ENCODE measurements at regions not wholly inside any gene's neighbourhood (a gene's known extent, or its start where the extent isn't known, plus 50 kb on each side); places are given as distances from the start of the nearest gene placed in this dataset.
"Not testable (repeated sequence)": the region's sequence is repeated elsewhere in the genome, so short reads cannot be mapped to it uniquely, and the experiment has no call there.

DNA sequence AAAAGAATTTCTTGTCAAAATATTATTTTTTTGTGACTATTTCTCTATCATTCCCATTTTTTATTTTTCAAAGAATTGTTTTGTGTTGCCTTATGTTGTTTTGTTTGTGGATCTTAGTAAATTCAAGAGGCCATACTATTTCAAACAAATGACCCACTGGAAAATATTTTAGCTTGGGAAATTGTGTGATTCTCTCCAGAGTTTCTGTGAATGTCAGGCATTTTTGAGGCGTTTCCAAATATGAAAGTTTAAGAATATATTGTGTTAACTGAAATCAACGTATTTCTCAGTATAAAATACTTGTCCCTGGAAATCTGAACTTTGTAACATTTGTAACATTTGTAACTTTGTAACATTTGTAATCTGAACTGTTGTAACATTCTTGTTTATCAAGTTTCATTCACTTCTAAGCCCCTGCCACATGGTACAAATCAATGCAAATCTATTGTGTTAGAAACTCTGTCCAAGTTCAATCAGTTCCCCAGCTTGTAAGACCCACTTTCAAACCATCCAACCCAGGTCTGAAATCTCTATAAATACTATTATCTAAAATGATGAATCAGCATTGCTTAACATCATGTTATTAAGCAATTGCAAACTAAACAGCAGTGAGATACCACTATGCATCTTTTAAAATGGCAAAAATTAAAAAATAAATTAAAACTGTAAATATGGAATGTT is 465.4 kb upstream of the GRID2 start:
- no peak for DNase-seq (ENCODE audit: low read depth)

DNA sequence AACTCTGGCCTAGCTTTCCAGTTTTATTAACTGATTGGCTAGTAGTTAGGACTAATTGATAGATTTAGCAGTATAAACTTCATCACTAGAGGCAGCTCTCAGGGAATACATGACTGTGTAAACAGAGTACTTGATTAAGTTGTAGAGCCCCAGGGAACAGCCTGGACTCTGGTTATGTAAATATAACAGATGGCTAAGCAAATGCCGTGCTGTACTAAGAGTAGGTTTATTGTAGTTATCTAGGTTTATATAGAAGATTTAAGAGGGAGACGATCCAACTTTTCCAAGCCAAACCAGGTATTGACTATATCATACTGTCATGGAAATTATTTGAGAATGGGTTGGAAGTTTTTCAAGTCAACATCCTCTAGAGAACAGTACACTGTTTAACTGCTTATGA is 463.4 kb upstream of the GRID2 start:
- no peak for DNase-seq (ENCODE audit: low read depth)

DNA sequence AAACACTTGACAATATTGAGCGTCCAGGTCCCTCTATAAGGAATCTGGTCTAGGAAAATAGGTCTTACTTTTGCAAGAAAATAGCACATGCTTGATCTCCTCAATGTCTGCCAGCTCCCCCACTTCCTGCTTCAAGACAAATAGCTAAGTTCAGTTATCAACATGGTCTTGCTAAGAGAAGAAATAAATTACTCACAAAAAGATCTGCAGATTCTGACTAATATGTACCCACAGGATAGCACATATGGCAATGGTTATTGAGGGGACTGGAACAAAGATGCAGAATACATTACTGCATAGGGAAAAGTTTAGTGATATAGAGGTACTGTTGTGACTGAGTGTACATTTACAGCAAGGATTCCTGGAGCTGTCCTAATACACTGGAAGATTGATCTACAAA is 457.5 kb upstream of the GRID2 start:
- DNase-seq (ENCODE audit: low read depth) = no peak

DNA sequence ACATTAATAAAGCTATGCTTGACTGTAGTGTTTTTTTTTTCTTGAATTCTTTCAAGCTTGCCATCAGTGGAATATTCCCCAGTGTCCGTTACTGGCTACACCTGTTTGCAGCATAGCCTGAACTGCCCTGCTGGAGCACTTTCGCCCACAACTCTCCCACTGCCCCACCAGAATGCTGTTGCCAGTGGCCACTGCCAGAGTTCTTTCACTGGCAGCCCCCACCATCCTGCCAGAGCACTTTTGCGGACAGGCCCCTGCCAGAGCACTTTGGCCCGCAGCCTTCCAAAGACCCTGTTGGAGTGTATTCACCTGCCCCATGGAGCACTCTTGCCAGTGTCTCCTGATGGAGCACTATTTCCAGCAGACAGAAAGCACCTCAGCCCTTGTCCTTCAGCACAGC is 452.3 kb upstream of the GRID2 start:
- no peak for DNase-seq (ENCODE audit: low read depth)

DNA sequence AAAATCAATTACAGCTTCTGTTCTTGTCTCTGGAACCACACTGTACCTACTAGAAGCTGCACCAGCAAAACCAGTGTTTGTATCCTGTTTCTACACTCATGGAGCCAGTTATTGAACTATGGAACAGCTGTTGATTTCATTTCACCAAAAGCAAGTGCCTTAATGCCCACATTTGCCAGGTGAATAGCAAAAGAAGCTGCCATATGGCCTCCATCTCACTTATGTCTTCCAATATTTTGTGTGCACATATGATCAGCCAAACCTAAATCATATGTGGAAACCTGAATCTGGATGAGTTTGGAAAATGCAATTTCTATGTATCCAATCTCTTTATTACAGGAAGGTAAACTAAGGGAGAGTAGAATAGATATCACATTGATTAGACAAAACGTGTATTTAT is 415.8 kb upstream of the GRID2 start:
- DNase-seq (ENCODE audit: low read depth) = no peak

- not testable (repeated sequence) for DNase-seq (ENCODE audit: low read depth)
These were observed 412.5 kb upstream of the GRID2 start for GRCh38 chr4:91891217-91891616.

- no peak for DNase-seq (ENCODE audit: low read depth)
These were observed 409.8 kb upstream of the GRID2 start for GRCh38 chr4:91894006-91894405.

DNA sequence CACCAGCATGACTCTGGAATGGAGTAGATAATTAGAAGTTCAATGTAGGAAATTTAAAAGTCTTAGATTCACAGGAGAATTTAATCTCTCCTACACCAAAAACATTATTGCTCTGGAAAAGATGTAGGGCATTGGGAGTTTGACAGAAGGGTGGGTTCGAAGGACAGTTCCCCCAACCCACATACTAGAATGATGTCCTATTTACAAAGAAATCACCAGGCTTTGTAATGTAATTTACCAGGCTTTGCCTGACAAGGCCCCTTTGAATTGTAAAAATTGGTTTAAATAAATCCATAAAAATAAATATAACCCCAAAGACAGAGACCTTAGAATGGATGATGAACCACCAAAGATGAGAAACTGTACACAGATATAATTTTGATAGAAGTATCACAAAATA is 399.2 kb upstream of the GRID2 start:
- DNase-seq (ENCODE audit: low read depth) = no peak

DNA sequence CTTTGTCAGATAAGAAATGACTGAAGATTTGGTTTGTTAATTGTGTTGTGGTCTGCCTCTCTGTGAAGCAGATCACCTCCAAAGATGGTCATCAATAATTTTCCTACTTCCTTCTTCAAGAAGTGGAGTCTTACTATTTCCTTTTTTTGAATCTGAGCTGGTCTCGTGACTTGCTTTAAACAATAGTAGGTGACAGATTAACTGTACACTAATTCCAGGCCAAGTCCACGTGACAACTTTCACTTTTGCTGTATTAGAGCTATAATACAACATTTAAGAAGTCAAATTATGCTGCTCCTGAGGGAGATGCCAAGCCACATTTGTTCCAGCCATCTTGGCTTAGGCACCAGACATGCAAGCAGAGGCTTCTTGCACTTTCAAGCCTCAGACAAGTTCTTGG is 393.8 kb upstream of the GRID2 start:
- peak; percentile 1 for DNase-seq (ENCODE audit: low read depth)

- peak; percentile 6 for DNase-seq (ENCODE audit: low read depth)
These were observed 389.5 kb upstream of the GRID2 start for GRCh38 chr4:91914176-91914804.

DNA sequence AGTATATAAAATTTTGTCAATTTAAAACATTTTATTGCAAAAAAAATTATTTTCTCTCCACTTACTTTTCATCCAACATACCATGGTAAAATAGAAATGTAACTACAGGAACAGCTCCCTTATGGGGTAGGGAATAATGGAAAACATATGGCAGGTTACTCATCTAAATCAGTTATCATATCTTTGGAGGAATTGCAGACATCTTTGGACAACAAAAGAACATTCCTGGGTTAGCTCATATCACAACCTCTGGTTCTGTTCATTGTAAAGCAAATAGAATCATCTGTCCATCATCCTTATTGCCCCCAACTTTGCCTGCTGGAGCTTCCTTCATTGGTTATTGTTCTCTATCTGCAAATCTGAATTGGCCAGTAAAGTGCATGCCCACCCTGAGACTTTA is 387.5 kb upstream of the GRID2 start:
- no peak for DNase-seq (ENCODE audit: low read depth)

GRCh38 chr4:91924625-91925024 is 379.1 kb upstream of the GRID2 start:
- DNase-seq (ENCODE audit: low read depth) = no peak

- no peak for DNase-seq (ENCODE audit: low read depth)
These were observed 368.5 kb upstream of the GRID2 start for GRCh38 chr4:91935217-91935616.

GRCh38 chr4:91936311-91936710 is 367.5 kb upstream of the GRID2 start:
- DNase-seq (ENCODE audit: low read depth) = no peak

DNA sequence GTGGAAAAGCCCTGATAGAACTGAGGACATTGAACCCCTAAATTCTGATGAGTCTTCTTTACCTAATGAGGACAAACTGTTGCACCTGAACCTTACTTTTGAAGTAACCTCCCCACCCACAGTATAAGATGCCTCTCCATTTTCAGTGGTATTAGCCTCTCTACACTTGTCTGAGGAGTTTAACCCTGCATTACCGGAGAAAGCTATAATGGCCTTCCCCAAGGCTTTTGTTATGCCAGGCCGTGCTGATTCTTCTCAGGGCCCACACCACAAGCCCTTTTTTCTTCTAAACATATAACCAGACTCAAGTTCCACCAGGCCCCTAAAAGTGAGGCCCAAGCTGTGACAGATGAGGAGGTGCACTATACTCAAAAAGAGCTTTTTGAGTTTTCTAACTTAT is 345.8 kb upstream of the GRID2 start:
- no peak for DNase-seq (ENCODE audit: low read depth)

DNA sequence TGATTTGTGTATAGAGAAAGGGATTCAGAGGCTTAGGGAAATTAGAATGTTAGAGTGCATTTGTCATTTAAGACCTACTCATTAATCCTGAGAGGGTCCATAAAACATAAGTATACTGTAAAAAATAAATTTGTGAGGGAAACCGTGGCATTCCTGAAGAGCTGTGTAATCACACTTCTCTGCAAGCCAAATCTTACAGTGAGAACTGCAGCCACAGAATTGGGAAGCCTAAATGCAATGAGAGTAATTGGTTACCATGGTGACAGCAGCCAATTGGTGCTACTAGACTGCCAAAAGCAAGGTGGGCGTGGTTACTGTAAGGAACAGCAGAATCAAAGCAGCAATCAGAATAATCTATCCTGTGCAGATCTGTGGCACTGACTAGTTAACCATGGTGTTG is 345.2 kb upstream of the GRID2 start:
- DNase-seq (ENCODE audit: low read depth) = no peak

GRCh38 chr4:91961504-91961903 is 342.3 kb upstream of the GRID2 start:
- DNase-seq (ENCODE audit: low read depth) = no peak

- no peak for DNase-seq (ENCODE audit: low read depth)
These were observed 340.3 kb upstream of the GRID2 start for GRCh38 chr4:91963486-91963885.

DNA sequence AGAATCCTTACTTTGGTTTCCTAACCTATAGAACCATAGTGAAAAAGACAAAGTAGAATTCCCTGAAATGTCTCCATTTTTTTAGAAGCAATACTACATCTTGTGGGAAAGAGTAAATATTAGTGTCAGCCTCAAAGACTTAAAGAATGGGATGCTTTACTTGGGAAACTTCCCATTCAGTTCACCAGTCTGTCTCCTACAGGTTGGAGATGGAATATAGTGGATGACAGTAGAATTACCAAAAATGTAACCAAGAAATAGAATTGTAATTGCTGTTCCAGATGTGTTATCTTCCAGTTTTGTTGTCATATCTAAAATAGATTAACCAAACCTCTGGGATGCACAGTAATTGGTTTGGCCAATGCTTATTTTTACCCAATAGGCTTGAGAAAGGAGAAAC is 338.6 kb upstream of the GRID2 start:
- DNase-seq (ENCODE audit: low read depth) = no peak

- no peak for DNase-seq (ENCODE audit: low read depth)
These were observed 330.1 kb upstream of the GRID2 start for GRCh38 chr4:91973479-91974153.

DNA sequence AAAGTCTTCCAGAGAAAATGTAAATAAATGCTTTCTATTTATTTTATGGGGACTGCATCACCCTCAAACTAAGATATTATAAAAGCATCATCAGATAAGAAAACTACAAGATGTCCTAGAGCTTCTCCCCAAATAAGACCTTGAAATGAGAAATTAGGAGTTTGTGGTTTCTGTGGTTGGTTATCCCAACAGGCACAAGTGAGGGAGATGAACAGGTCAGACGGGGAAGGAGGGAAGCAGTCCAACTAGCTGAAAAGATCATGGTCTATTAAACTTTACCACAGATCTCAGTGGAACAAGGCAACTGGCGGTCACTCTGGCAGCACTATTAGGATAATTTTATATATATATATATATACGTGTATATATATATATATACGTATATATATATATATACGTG is 319.3 kb upstream of the GRID2 start:
- DNase-seq (ENCODE audit: low read depth) = no peak

DNA sequence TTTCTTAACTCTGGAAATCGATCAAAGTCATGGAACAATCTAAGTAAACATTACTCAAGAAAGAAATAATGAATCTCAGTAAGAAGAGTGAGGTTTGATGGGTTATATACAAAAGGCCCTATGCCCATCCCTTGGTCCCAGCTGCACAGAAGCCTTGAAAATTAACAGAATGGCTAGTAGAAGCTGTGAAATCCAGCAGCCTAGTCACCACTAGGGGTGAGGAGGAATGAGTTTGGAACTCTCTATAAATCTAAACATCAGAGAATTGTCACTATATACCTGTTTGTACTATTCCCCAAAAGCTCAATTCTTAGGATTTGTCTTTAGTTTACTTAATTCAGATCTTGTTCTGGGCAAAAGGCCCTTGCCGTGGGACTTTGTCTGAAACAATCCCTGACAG is 313.9 kb upstream of the GRID2 start:
- DNase-seq (ENCODE audit: low read depth) = no peak

- DNase-seq (ENCODE audit: low read depth) = no peak
These were observed 313.0 kb upstream of the GRID2 start for GRCh38 chr4:91990726-91991125.

Data from renal cortical epithelial cell (primary cell).